Ovary (tissue), 3 donors: ENCODE measurements at regions not wholly inside any gene's neighbourhood (a gene's known extent, or its start where the extent isn't known, plus 50 kb on each side); places are given as distances from the start of the nearest gene placed in this dataset.

ENCODE experiments used
- EP300 ChIP-seq: sonication (generic); formaldehyde crosslinking; IDR thresholded peaks from one replicate; pipeline ENCODE4 v1.6.1; 2017; ENCODE audit warnings: antibody characterized with exemption
- POLR2A ChIP-seq: fragments of 450-650 bp; IDR thresholded peaks from one replicate; pipeline ENCODE4 v1.6.1; 2017; ENCODE audit warnings: antibody characterized with exemption, mild to moderate bottlenecking, moderate library complexity
- TF ChIP-seq, protein P1 (sequence below), 3 donors: fragments of 450-650 bp in 2 of 3; fragments of 200-600 bp in 1 of 3; IDR thresholded peaks; one replicate each; pipeline versions ENCODE4 v1.5.1 to v1.8.0; 2016 to 2022; ENCODE audit warnings: antibody characterized with exemption in 3 of 3, mild to moderate bottlenecking in 1 of 3
- donor health status: DM: no; HTN: no; CAD: no.

- TF ChIP-seq, protein P1, sequence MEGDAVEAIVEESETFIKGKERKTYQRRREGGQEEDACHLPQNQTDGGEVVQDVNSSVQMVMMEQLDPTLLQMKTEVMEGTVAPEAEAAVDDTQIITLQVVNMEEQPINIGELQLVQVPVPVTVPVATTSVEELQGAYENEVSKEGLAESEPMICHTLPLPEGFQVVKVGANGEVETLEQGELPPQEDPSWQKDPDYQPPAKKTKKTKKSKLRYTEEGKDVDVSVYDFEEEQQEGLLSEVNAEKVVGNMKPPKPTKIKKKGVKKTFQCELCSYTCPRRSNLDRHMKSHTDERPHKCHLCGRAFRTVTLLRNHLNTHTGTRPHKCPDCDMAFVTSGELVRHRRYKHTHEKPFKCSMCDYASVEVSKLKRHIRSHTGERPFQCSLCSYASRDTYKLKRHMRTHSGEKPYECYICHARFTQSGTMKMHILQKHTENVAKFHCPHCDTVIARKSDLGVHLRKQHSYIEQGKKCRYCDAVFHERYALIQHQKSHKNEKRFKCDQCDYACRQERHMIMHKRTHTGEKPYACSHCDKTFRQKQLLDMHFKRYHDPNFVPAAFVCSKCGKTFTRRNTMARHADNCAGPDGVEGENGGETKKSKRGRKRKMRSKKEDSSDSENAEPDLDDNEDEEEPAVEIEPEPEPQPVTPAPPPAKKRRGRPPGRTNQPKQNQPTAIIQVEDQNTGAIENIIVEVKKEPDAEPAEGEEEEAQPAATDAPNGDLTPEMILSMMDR (IDR thresholded peaks at IDR 0.05): no peak
- TF ChIP-seq POLR2A: no peak
- TF ChIP-seq EP300: no peak
Measured at GRCh38 chr3:95354489-95354888, 1291.6 kb downstream of the NSUN3 start.
